K562 (cell line): ENCODE measurements at regions not wholly inside any gene's neighbourhood (a gene's known extent, or its start where the extent isn't known, plus 50 kb on each side); places are given as distances from the start of the nearest gene placed in this dataset.

ENCODE experiments used
- ATF7 ChIP-seq: fragments of 450-650 bp; IDR thresholded peaks from 2 replicates; pipeline ENCODE4 v1.7.1; 2014; ENCODE audit warnings: mild to moderate bottlenecking, moderate library complexity
- BDP1 ChIP-seq: IDR thresholded peaks from 3 replicates; pipeline ENCODE4 v1.6.1; 2011; ENCODE audit not compliant: insufficient read length, insufficient read depth
- DEAF1 ChIP-seq: fragments of 450-650 bp; formaldehyde crosslinking; IDR thresholded peaks from 2 replicates; pipeline ENCODE4 v1.4.0; 2020; ENCODE audit warnings: mild to moderate bottlenecking, moderate library complexity
- HNRNPUL1 ChIP-seq: fragments of 200-400 bp; formaldehyde crosslinking; IDR thresholded peaks from 2 replicates; pipeline ENCODE4 v1.6.1; 2017; ENCODE audit warnings: low read length
- JUN ChIP-seq, 2 experiments: sonication (generic) in 1 of 2; formaldehyde crosslinking in 1 of 2; IDR thresholded peaks; 2 replicates each; pipeline versions ENCODE4 v1.6.1 to v1.8.0; 2012 to 2022; ENCODE audit warnings: borderline replicate concordance in 2 of 2, mild to moderate bottlenecking in 2 of 2, improper control_type of control experiment in 1 of 2, low read depth in 1 of 2, low read length in 1 of 2, missing genetic modification reagents in 1 of 2
- MLX ChIP-seq, 2 experiments: fragments of 450-650 bp in 1 of 2; sonication (generic) in 1 of 2; formaldehyde crosslinking; conservative IDR thresholded peaks; 2 replicates each; pipeline versions ENCODE4 v1.4.0 to v1.8.1; 2020 to 2022; ENCODE audit warnings: mild to moderate bottlenecking in 1 of 2, missing genetic modification reagents in 1 of 2
- MTF1 ChIP-seq: fragments of 250-450 bp; sonication (Bioruptor Pico); IDR thresholded peaks from 2 replicates; pipeline ENCODE4 v1.9.0; 2021; ENCODE audit warnings: moderate library complexity, mild to moderate bottlenecking, inconsistent platforms, borderline replicate concordance
- OTX1 ChIP-seq: fragments of 450-650 bp; formaldehyde crosslinking; IDR thresholded peaks from 2 replicates; pipeline ENCODE4 v1.4.0; 2022; ENCODE audit warnings: mild to moderate bottlenecking
- POLR3G ChIP-seq: IDR thresholded peaks from 2 replicates; pipeline ENCODE4 v1.6.1; 2011; ENCODE audit not compliant: insufficient read length, insufficient replicate concordance; ENCODE audit errors: extremely low read depth
- PRPF4 ChIP-seq: fragments of 200-400 bp; formaldehyde crosslinking; IDR thresholded peaks from one replicate; pipeline ENCODE4 v1.6.1; 2017; ENCODE audit warnings: low read length, low read depth, mild to moderate bottlenecking; ENCODE audit not compliant: insufficient read depth, poor library complexity, severe bottlenecking
- PURB ChIP-seq: sonication (generic); formaldehyde crosslinking; IDR thresholded peaks from 2 replicates; pipeline ENCODE4 v1.9.0; 2021; ENCODE audit warnings: low read depth, mild to moderate bottlenecking, missing genetic modification reagents
- RCOR1 ChIP-seq, 2 experiments: IDR thresholded peaks; 2 replicates each; pipeline ENCODE4 v1.6.1; 2012; ENCODE audit warnings: low read depth in 2 of 2, low read length in 2 of 2, borderline replicate concordance in 1 of 2, improper control_type of control experiment in 1 of 2
- RNF2 ChIP-seq: sonication (generic); IDR thresholded peaks from 2 replicates; pipeline ENCODE4 v1.6.1; 2016
- SMARCE1 ChIP-seq: fragments of 450-650 bp; IDR thresholded peaks from 2 replicates; pipeline ENCODE4 v1.7.1; 2016; ENCODE audit warnings: mild to moderate bottlenecking
- SOX6 ChIP-seq: fragments of 450-650 bp; IDR thresholded peaks from 2 replicates; pipeline ENCODE4 v1.6.1; 2014; ENCODE audit warnings: mild to moderate bottlenecking
- ZNF121 ChIP-seq: sonication (generic); formaldehyde crosslinking; conservative IDR thresholded peaks from 2 replicates; pipeline ENCODE4 v1.8.0; 2022; ENCODE audit warnings: missing genetic modification reagents
- ZNF512 ChIP-seq: IDR thresholded peaks from 2 replicates; pipeline ENCODE4 v1.6.1; 2016; ENCODE audit warnings: missing genetic modification characterization, missing compliant biosample characterization
- TF ChIP-seq, protein P1 (sequence below), 3 experiments: IDR thresholded peaks in 2 of 3; conservative IDR thresholded peaks in 1 of 3; 2 replicates each; pipeline ENCODE4 v1.5.1; 2011 to 2012; ENCODE audit warnings: low read length in 3 of 3, mild to moderate bottlenecking in 3 of 3, control low read depth in 2 of 3, improper control_type of control experiment in 1 of 3, inconsistent platforms in 1 of 3, low read depth in 1 of 3, mixed read lengths in 1 of 3, moderate library complexity in 1 of 3; ENCODE audit not compliant: insufficient read depth in 2 of 3
- TF ChIP-seq, protein P2 (sequence below): sonication (generic); formaldehyde crosslinking; IDR thresholded peaks from 2 replicates; pipeline ENCODE4 v1.9.0; 2022; ENCODE audit warnings: mild to moderate bottlenecking, missing genetic modification reagents
- TF ChIP-seq, protein P3 (sequence below): fragments of 450-650 bp; IDR thresholded peaks from 2 replicates; pipeline ENCODE4 v1.6.1; 2016

DNA sequence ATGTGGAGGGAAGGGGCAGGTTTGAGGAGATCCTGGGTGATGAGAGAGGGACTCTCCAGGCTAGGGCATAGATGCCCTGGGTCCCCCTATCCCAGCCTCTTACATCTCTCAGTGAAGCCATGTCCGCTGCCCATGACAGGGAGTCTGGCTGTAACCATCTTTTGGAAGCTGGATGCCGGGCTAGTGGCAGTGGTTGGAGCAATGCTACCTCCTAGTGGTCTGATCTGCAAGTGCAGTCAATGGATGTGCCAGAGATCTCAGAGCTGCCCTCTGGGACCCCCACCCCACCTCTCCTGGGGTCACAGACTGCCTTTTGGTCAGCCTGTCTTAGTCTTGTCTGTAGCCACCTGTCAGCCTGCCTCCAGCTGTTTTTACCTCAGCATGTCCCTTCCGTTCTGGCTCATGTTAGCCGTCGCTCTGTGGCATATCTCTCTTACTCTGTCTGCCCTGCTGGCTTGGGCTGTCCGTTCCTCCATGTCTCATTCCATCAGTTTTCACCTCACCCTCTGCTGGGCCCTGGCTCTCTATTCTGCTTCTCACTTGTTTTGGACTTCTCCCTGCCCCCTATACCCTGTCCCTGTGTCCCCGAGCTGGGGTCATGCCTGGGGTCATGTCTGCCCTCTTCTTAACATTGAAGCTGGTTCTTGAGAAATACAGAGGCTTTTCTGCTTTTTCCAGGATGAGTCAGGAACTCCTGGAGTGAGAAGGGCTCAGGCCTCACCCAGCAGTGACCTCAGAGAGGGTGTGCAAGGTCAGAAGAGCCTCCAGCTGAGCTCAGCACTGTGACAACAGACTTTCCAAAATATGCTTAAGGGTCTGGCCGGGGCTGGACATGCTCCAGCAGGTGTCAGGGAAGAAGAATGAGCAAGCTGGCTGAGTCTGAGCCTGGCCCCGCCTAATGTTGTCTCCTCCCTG lies 52.0 kb upstream of the THY1 start (continued):
- TF ChIP-seq, protein P1, sequence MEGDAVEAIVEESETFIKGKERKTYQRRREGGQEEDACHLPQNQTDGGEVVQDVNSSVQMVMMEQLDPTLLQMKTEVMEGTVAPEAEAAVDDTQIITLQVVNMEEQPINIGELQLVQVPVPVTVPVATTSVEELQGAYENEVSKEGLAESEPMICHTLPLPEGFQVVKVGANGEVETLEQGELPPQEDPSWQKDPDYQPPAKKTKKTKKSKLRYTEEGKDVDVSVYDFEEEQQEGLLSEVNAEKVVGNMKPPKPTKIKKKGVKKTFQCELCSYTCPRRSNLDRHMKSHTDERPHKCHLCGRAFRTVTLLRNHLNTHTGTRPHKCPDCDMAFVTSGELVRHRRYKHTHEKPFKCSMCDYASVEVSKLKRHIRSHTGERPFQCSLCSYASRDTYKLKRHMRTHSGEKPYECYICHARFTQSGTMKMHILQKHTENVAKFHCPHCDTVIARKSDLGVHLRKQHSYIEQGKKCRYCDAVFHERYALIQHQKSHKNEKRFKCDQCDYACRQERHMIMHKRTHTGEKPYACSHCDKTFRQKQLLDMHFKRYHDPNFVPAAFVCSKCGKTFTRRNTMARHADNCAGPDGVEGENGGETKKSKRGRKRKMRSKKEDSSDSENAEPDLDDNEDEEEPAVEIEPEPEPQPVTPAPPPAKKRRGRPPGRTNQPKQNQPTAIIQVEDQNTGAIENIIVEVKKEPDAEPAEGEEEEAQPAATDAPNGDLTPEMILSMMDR (IDR thresholded peaks at IDR 0.05 in 2 of 3, conservative IDR thresholded peaks at IDR 0.05 in 1 of 3; ENCODE audit: insufficient read depth in 2 of 3, low read depth in 1 of 3, low read length in 3 of 3), result peak; percentile 91 to 96 (median 96)
- TF ChIP-seq MTF1 (CRISPR knock-in tag), result no peak
- TF ChIP-seq SOX6, result no peak
- TF ChIP-seq RNF2, result no peak
- TF ChIP-seq BDP1, result no peak
- TF ChIP-seq DEAF1 (CRISPR knock-in tag), result peak; percentile 90
- TF ChIP-seq PRPF4, result no peak
- no peak for TF ChIP-seq SMARCE1
- TF ChIP-seq ATF7, result no peak
- TF ChIP-seq JUN (IDR thresholded peaks at IDR 0.05; ENCODE audit: borderline replicate concordance, low read depth, low read length), result no peak
- TF ChIP-seq JUN (CRISPR knock-in tag; IDR thresholded peaks at IDR 0.05; ENCODE audit: borderline replicate concordance), result no peak
- no peak for TF ChIP-seq ZNF512 (tag)
- no peak for TF ChIP-seq OTX1 (CRISPR knock-in tag)
- TF ChIP-seq PURB (CRISPR knock-in tag), result no peak
- no peak for TF ChIP-seq ZNF121 (CRISPR knock-in tag)
- peak in 1 of 2 experiments; percentile 60; a peak in 2 of 4 replicates for TF ChIP-seq RCOR1 (IDR thresholded peaks at IDR 0.05; ENCODE audit: borderline replicate concordance in 1 of 2, low read depth in 2 of 2, low read length in 2 of 2)
- no peak for TF ChIP-seq HNRNPUL1
- TF ChIP-seq POLR3G, result no peak
- TF ChIP-seq, protein P2, sequence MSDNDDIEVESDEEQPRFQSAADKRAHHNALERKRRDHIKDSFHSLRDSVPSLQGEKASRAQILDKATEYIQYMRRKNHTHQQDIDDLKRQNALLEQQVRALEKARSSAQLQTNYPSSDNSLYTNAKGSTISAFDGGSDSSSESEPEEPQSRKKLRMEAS (CRISPR knock-in tag), result no peak
- TF ChIP-seq, protein P3, sequence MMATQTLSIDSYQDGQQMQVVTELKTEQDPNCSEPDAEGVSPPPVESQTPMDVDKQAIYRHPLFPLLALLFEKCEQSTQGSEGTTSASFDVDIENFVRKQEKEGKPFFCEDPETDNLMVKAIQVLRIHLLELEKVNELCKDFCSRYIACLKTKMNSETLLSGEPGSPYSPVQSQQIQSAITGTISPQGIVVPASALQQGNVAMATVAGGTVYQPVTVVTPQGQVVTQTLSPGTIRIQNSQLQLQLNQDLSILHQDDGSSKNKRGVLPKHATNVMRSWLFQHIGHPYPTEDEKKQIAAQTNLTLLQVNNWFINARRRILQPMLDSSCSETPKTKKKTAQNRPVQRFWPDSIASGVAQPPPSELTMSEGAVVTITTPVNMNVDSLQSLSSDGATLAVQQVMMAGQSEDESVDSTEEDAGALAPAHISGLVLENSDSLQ, result 0 out of 2 replicates have a peak, but pooled peaks have one; percentile 11
- no peak for TF ChIP-seq MLX (CRISPR knock-in tag; conservative IDR thresholded peaks at IDR 0.05)
